ENCODE measurements at regions not wholly inside any gene's neighbourhood (a gene's known extent, or its start where the extent isn't known, plus 50 kb on each side); places are given as distances from the start of the nearest gene placed in this dataset.
"Not testable (repeated sequence)": the region's sequence is repeated elsewhere in the genome, so short reads cannot be mapped to it uniquely, and the experiment has no call there.

DNA sequence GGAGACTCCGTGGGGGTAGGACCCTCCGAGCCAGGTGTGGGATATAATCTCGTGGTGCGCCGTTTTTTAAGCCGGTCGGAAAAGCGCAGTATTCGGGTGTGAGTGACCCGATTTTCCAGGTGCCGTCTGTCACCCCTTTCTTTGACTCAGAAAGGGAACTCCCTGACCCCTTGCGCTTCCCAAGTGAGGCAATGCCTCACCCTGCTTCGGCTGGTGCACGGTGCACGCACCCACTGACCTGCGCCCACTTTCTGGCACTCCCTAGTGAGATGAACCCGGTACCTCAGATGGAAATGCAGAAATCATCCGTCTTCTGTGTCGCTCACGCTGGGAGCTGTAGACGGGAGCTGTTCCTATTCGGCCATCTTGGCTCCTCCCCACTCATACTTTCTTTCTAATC is 336.5 kb upstream of the RIOK2 start:
- TF ChIP-seq, protein P1, sequence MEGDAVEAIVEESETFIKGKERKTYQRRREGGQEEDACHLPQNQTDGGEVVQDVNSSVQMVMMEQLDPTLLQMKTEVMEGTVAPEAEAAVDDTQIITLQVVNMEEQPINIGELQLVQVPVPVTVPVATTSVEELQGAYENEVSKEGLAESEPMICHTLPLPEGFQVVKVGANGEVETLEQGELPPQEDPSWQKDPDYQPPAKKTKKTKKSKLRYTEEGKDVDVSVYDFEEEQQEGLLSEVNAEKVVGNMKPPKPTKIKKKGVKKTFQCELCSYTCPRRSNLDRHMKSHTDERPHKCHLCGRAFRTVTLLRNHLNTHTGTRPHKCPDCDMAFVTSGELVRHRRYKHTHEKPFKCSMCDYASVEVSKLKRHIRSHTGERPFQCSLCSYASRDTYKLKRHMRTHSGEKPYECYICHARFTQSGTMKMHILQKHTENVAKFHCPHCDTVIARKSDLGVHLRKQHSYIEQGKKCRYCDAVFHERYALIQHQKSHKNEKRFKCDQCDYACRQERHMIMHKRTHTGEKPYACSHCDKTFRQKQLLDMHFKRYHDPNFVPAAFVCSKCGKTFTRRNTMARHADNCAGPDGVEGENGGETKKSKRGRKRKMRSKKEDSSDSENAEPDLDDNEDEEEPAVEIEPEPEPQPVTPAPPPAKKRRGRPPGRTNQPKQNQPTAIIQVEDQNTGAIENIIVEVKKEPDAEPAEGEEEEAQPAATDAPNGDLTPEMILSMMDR (IDR thresholded peaks at IDR 0.05; ENCODE audit: control extremely low read depth in 1 of 3, insufficient read depth in 1 of 3, low read depth in 1 of 3, low read length in 3 of 3) = not testable (repeated sequence)
- TF ChIP-seq POLR2A (IDR thresholded peaks at IDR 0.05; ENCODE audit: control extremely low read depth in 1 of 2, low read depth in 2 of 2, low read length in 2 of 2) = not testable (repeated sequence)

All from H1 (cell line).